Mesenchymal stem cell (in vitro differentiated cells and primary cell): ENCODE measurements at regions not wholly inside any gene's neighbourhood (a gene's known extent, or its start where the extent isn't known, plus 50 kb on each side); places are given as distances from the start of the nearest gene placed in this dataset.

Source experiments
- DNase-seq: peaks from one replicate; pipeline ENCODE4 v3.0.0-alpha.2; 2013
- H2AFZ ChIP-seq: one replicate; pipeline ENCODE4 v1.6.1; 2013; ENCODE audit warnings: low read depth, mild to moderate bottlenecking, control low read depth, inconsistent platforms, low read length, moderate library complexity
- H2AK5ac ChIP-seq: 2 replicates; pipeline ENCODE4 v1.6.1; 2013; ENCODE audit warnings: low read length, moderate library complexity, mild to moderate bottlenecking, inconsistent platforms; ENCODE audit not compliant: severe bottlenecking
- H2BK120ac ChIP-seq: one replicate; pipeline ENCODE4 v1.6.1; 2013; ENCODE audit warnings: low read depth, mild to moderate bottlenecking, inconsistent platforms, low read length, moderate library complexity
- H2BK12ac ChIP-seq, 2 experiments: one replicate each; pipeline ENCODE4 v1.6.1; 2013; ENCODE audit warnings: inconsistent platforms in 2 of 2, low read length in 2 of 2, mild to moderate bottlenecking in 2 of 2, moderate library complexity in 2 of 2, control low read depth in 1 of 2
- H2BK15ac ChIP-seq: one replicate; pipeline ENCODE4 v1.6.1; 2013; ENCODE audit warnings: mild to moderate bottlenecking, low read depth, inconsistent platforms; ENCODE audit not compliant: poor library complexity, severe bottlenecking
- H2BK5ac ChIP-seq: 2 replicates; pipeline ENCODE4 v1.6.1; 2013; ENCODE audit warnings: low read depth, mild to moderate bottlenecking, low read length, control low read depth, inconsistent platforms; ENCODE audit not compliant: poor library complexity, severe bottlenecking
- H3K14ac ChIP-seq, 2 experiments: one replicate each; pipeline ENCODE4 v1.6.1; 2013; ENCODE audit warnings: inconsistent platforms in 2 of 2, low read length in 2 of 2, control low read depth in 1 of 2, mild to moderate bottlenecking in 1 of 2, moderate library complexity in 1 of 2
- H3K18ac ChIP-seq, 2 experiments: one replicate each; pipeline ENCODE4 v1.6.1; 2013; ENCODE audit warnings: inconsistent platforms in 2 of 2, low read length in 2 of 2, control low read depth in 1 of 2, low read depth in 1 of 2, mild to moderate bottlenecking in 1 of 2
- H3K23ac ChIP-seq, 2 experiments: one replicate each; pipeline ENCODE4 v1.6.1; 2013; ENCODE audit warnings: inconsistent platforms in 2 of 2, low read length in 2 of 2, mild to moderate bottlenecking in 2 of 2, moderate library complexity in 2 of 2, control low read depth in 1 of 2
- H3K27ac ChIP-seq: 2 replicates; pipeline ENCODE4 v1.5.1; 2013; ENCODE audit warnings: mild to moderate bottlenecking, moderate library complexity, low read length, control low read depth, inconsistent platforms; ENCODE audit not compliant: poor library complexity, severe bottlenecking
- H3K27me3 ChIP-seq, 2 experiments: 2 replicates each; pipeline versions ENCODE4 v1.6.1 to v1.7.0; 2013; ENCODE audit warnings: low read length in 2 of 2, mild to moderate bottlenecking in 2 of 2, moderate library complexity in 2 of 2, control low read depth in 1 of 2, inconsistent platforms in 1 of 2; ENCODE audit not compliant: control insufficient read depth in 1 of 2, insufficient read depth in 1 of 2
- H3K36me3 ChIP-seq, 2 experiments: 2 replicates each; pipeline versions ENCODE4 v1.6.1 to v1.7.0; 2013; ENCODE audit warnings: low read length in 2 of 2, control low read depth in 1 of 2, inconsistent platforms in 1 of 2, low read depth in 1 of 2, mild to moderate bottlenecking in 1 of 2; ENCODE audit not compliant: insufficient read depth in 2 of 2, control insufficient read depth in 1 of 2
- H3K4ac ChIP-seq, 2 experiments: one replicate each; pipeline ENCODE4 v1.6.1; 2013; ENCODE audit warnings: inconsistent platforms in 2 of 2, low read length in 2 of 2, mild to moderate bottlenecking in 2 of 2, moderate library complexity in 2 of 2, control low read depth in 1 of 2, low read depth in 1 of 2
- H3K4me1 ChIP-seq: 2 replicates; pipeline ENCODE4 v1.6.1; 2013; ENCODE audit warnings: low read depth, low read length, control low read depth; ENCODE audit not compliant: control insufficient read depth, insufficient read depth
- H3K4me2 ChIP-seq: 2 replicates; pipeline ENCODE4 v1.6.1; 2013; ENCODE audit warnings: low read length, mild to moderate bottlenecking, inconsistent platforms; ENCODE audit not compliant: poor library complexity, severe bottlenecking
- H3K4me3 ChIP-seq, 2 experiments: 2 replicates each; pipeline versions ENCODE4 v1.5.1 to v1.7.0; 2013; ENCODE audit warnings: low read length in 2 of 2, mild to moderate bottlenecking in 2 of 2, control low read depth in 1 of 2, low read depth in 1 of 2; ENCODE audit not compliant: insufficient read depth in 1 of 2
- H3K79me1 ChIP-seq: replicated peaks from 2 replicates; pipeline ENCODE4 v1.6.1; 2013; ENCODE audit warnings: mild to moderate bottlenecking, control low read depth, low read length, inconsistent platforms; ENCODE audit not compliant: poor library complexity, severe bottlenecking
- H3K9ac ChIP-seq: 2 replicates; pipeline ENCODE4 v1.7.0; 2013; ENCODE audit warnings: mild to moderate bottlenecking, low read length, moderate library complexity
- H3K9me3 ChIP-seq: 2 replicates; pipeline ENCODE4 v1.7.0; 2013; ENCODE audit warnings: mild to moderate bottlenecking, low read length; ENCODE audit not compliant: control insufficient read depth
- H4K8ac ChIP-seq: one replicate; pipeline ENCODE4 v1.6.1; 2013; ENCODE audit warnings: inconsistent platforms, mild to moderate bottlenecking, low read length, moderate library complexity
- H4K91ac ChIP-seq: one replicate; pipeline ENCODE4 v1.6.1; 2013; ENCODE audit warnings: mild to moderate bottlenecking, low read length, inconsistent platforms
- WGBS: methylation state at CpG from one replicate; pipeline ENCODE4 v1.1.7; 2013; ENCODE audit warnings: mixed read lengths; 5-methylcytosine and 5-hydroxymethylcytosine counted together

DNA sequence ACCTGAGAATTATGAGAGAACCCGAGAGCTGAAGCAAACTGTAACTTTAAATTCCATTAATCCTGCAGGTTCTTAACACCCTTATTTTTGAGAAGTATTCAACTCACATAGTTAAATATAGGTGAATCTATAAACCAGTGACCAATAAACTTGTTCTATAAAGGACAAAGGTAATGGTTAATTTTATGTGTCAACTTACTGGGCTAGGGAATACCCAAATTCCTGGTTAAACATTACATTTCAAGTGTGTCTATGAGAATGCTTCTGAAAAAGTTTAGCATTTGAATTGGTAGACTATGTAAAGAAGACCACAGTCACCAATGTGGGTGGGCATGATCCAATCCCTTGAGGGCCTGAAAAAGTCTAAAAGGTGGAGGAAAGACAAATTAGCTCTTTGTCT lies 99.1 kb downstream of the KCNJ2 start:
- Histone ChIP-seq H3K18ac (no peak overlapping the region), H3K9ac (no peak overlapping the region), H2AK5ac (no peak overlapping the region), H4K8ac (no peak overlapping the region), H2BK120ac (no peak overlapping the region), H3K14ac (no peak overlapping the region), H2AFZ (no peak overlapping the region), H2BK5ac (no peak overlapping the region), H3K9me3 (no peaks in the 10 kb centered on the region), H2BK15ac (no peak overlapping the region), H3K36me3 (no peaks in the 10 kb centered on the region), H3K4me3 (no peak overlapping the region), H3K4me1 (peaks cover 2% of the 10 kb centered on the region), H3K79me1 (no peaks in the 10 kb centered on the region), H3K4me2 (no peak overlapping the region), H3K4ac (no peak overlapping the region), H3K27me3 (no peaks in the 10 kb centered on the region), H2BK12ac (no peak overlapping the region), H4K91ac (no peak overlapping the region), H3K23ac (no peak overlapping the region), H3K27ac (no peak overlapping the region)
- WGBS, result 88% methylated on average over 1 of the region's 1 CpG
- no peak for DNase-seq

DNA sequence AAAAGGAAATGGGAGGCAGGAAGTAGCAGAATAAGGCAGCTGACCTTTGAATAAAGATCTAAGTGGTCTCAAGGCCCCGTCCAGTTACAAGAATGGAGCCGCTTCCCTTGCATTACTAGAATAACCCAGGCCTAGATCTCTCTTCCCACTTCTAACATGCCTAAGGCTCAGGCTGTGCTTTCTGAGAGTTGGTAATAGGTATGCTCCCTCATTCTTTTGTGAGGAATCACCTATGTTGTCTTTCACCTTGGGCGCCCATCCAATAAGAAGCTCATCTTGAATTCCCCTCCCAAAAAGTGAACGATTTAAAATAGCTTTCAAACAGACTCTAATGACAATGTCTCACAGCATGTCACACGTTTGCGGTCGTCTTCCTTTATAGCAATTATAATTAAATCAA lies 101.2 kb downstream of the KCNJ2 start:
- 91% methylated on average over 3 of the region's 7 CpGs for WGBS
- H2BK5ac ChIP-seq, result no peak overlapping the region
- no peaks in the 10 kb centered on the region for H3K27me3 ChIP-seq
- H2AK5ac ChIP-seq, result no peak overlapping the region
- H4K8ac ChIP-seq, result no peak overlapping the region
- H3K4ac ChIP-seq, result no peak overlapping the region
- peaks cover 2% of the 10 kb centered on the region for H3K4me1 ChIP-seq
- H3K79me1 ChIP-seq, result no peaks in the 10 kb centered on the region
- H2BK12ac ChIP-seq, result no peak overlapping the region
- no peak overlapping the region for H2BK120ac ChIP-seq
- no peak overlapping the region for H2AFZ ChIP-seq
- H3K9ac ChIP-seq, result no peak overlapping the region
- H2BK15ac ChIP-seq, result no peak overlapping the region
- no peak overlapping the region for H3K27ac ChIP-seq
- no peak overlapping the region for H3K4me3 ChIP-seq
- H4K91ac ChIP-seq, result no peak overlapping the region
- H3K14ac ChIP-seq, result no peak overlapping the region
- no peaks in the 10 kb centered on the region for H3K9me3 ChIP-seq
- DNase-seq, result no peak
- H3K4me2 ChIP-seq, result no peak overlapping the region
- H3K18ac ChIP-seq, result no peak overlapping the region
- H3K23ac ChIP-seq, result no peak overlapping the region
- no peaks in the 10 kb centered on the region for H3K36me3 ChIP-seq

DNA sequence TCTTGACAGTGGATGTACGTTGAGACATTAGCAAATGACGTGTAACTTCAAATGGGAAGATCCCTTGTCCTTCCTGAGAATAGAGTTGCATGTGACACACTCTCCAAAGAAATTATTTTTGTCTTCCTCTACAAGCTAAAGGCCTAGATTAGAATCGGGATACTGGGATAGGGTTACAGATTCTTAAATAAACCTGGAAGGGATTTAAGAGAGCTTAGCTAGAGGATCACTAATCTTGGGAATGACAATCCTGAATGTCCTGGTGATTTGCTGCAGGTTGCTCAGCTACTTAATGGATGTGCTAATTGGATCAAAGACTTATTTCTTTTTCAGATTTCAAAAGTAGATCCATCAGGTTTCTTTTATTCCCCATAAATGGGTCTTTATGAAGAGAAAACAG lies 101.9 kb downstream of the KCNJ2 start:
- H2BK120ac ChIP-seq, result no peak overlapping the region
- H3K23ac ChIP-seq, result no peak overlapping the region
- H3K79me1 ChIP-seq, result no peaks in the 10 kb centered on the region
- no peak overlapping the region for H3K18ac ChIP-seq
- no peak for DNase-seq
- H3K27ac ChIP-seq, result no peak overlapping the region
- H3K4me3 ChIP-seq, result no peak overlapping the region
- no peak overlapping the region for H3K9ac ChIP-seq
- no peaks in the 10 kb centered on the region for H3K27me3 ChIP-seq
- no peak overlapping the region for H2AK5ac ChIP-seq
- no peak overlapping the region for H4K91ac ChIP-seq
- no peak overlapping the region for H3K4ac ChIP-seq
- H3K36me3 ChIP-seq, result no peaks in the 10 kb centered on the region
- H4K8ac ChIP-seq, result no peak overlapping the region
- WGBS, result 92% methylated on average over 3 of the region's 3 CpGs
- no peak overlapping the region for H3K4me2 ChIP-seq
- H3K14ac ChIP-seq, result no peak overlapping the region
- H2BK15ac ChIP-seq, result no peak overlapping the region
- no peaks in the 10 kb centered on the region for H3K9me3 ChIP-seq
- H2BK5ac ChIP-seq, result no peak overlapping the region
- no peak overlapping the region for H2AFZ ChIP-seq
- peaks cover 2% of the 10 kb centered on the region for H3K4me1 ChIP-seq
- no peak overlapping the region for H2BK12ac ChIP-seq

DNA sequence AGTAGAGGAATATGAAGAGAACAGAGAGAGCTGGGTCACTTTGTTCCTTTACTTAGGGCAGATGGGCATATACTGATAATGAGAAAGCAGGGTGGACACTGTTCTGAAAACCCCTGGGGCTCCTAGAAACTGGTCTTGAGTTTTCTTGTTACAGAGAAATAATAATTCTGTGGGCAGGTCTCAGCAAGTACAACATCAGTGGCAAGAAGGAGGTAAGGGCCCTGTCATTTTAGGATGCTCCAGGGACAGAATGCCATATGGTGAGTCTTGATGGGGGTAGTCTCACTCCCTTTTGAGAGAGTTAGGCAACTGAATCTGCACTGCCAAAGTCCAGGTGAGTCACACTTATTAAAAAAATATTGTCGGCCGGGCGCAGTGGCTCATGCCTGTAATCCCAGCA lies 102.3 kb downstream of the KCNJ2 start:
- WGBS, result no CpG with 5 or more reads among the region's 3 CpGs
- Histone ChIP-seq H3K18ac (no peak overlapping the region), H2BK120ac (no peak overlapping the region)

More for the DNA sequence above, 102.3 kb downstream of the KCNJ2 start:
- Histone ChIP-seq H3K9ac (no peak overlapping the region), H3K9me3 (no peaks in the 10 kb centered on the region), H3K4ac (no peak overlapping the region), H2AK5ac (no peak overlapping the region), H4K8ac (no peak overlapping the region), H2AFZ (no peak overlapping the region), H3K4me3 (no peak overlapping the region), H3K36me3 (no peaks in the 10 kb centered on the region), H4K91ac (no peak overlapping the region), H2BK5ac (no peak overlapping the region), H3K27ac (no peak overlapping the region), H3K79me1 (no peaks in the 10 kb centered on the region), H3K4me1 (peaks cover 2% of the 10 kb centered on the region), H3K4me2 (no peak overlapping the region), H2BK15ac (no peak overlapping the region), H3K14ac (no peak overlapping the region), H3K23ac (no peak overlapping the region), H3K27me3 (no peaks in the 10 kb centered on the region), H2BK12ac (no peak overlapping the region)
- no peak for DNase-seq
